ENCODE measurements at regions not wholly inside any gene's neighbourhood (a gene's known extent, or its start where the extent isn't known, plus 50 kb on each side); places are given as distances from the start of the nearest gene placed in this dataset.
"Not testable (repeated sequence)": the region's sequence is repeated elsewhere in the genome, so short reads cannot be mapped to it uniquely, and the experiment has no call there.

- no peak for TF ChIP-seq CTCF (IDR thresholded peaks at IDR 0.05; ENCODE audit: low read depth, low read length, missing control alignments)
- no peak overlapping the region for H3K4me3 ChIP-seq (replicated peaks; ENCODE audit: low read depth, low read length)
- no peak for DNase-seq (ENCODE audit: extremely low read depth, low read depth)
These were observed 168.5 kb upstream of the AJAP1 start for GRCh38 chr1:4485878-4486277.

GRCh38 chr1:4486408-4487120 is 167.8 kb upstream of the AJAP1 start:
- no peak for DNase-seq (ENCODE audit: extremely low read depth, low read depth)
- no peak overlapping the region for H3K4me3 ChIP-seq (replicated peaks; ENCODE audit: low read depth, low read length)
- no peak for TF ChIP-seq CTCF (IDR thresholded peaks at IDR 0.05; ENCODE audit: low read depth, low read length, missing control alignments)

- DNase-seq (ENCODE audit: extremely low read depth, low read depth): no peak
- no peak overlapping the region for H3K4me3 ChIP-seq (replicated peaks; ENCODE audit: low read depth, low read length)
- no peak for TF ChIP-seq CTCF (IDR thresholded peaks at IDR 0.05; ENCODE audit: low read depth, low read length, missing control alignments)
These were observed 166.4 kb upstream of the AJAP1 start for GRCh38 chr1:4488018-4488417.

GRCh38 chr1:4489486-4489885 is 164.9 kb upstream of the AJAP1 start:
- no peak overlapping the region for H3K4me3 ChIP-seq (replicated peaks; ENCODE audit: low read depth, low read length)
- no peak for DNase-seq (ENCODE audit: extremely low read depth, low read depth)
- no peak for TF ChIP-seq CTCF (IDR thresholded peaks at IDR 0.05; ENCODE audit: low read depth, low read length, missing control alignments)

- DNase-seq (ENCODE audit: extremely low read depth, low read depth); H3K4me3 ChIP-seq (replicated peaks; ENCODE audit: low read depth, low read length): not testable (repeated sequence)
These were observed 164.4 kb upstream of the AJAP1 start for GRCh38 chr1:4489992-4490391.

- TF ChIP-seq CTCF (IDR thresholded peaks at IDR 0.05; ENCODE audit: low read depth, low read length, missing control alignments): no peak
- no peak for DNase-seq (ENCODE audit: extremely low read depth, low read depth)
- no peak overlapping the region for H3K4me3 ChIP-seq (replicated peaks; ENCODE audit: low read depth, low read length)
These were observed 160.4 kb upstream of the AJAP1 start for GRCh38 chr1:4494027-4494426.

GRCh38 chr1:4494558-4494957 is 159.9 kb upstream of the AJAP1 start:
- H3K4me3 ChIP-seq (replicated peaks; ENCODE audit: low read depth, low read length): no peak overlapping the region
- no peak for DNase-seq (ENCODE audit: extremely low read depth, low read depth)
- no peak for TF ChIP-seq CTCF (IDR thresholded peaks at IDR 0.05; ENCODE audit: low read depth, low read length, missing control alignments)

All from HFF-Myc (cell line).